ENCODE measurements at regions not wholly inside any gene's neighbourhood (a gene's known extent, or its start where the extent isn't known, plus 50 kb on each side); places are given as distances from the start of the nearest gene placed in this dataset.

GRCh38 chr4:33536898-33537297 is 2707.4 kb downstream of the ARAP2 start:
- Histone ChIP-seq H3K27ac (no peak overlapping the region), H3K27me3 (no peaks in the 10 kb centered on the region), H3K4me3 (no peak overlapping the region), H3K4me1 (no peaks in the 10 kb centered on the region), H3K9me3 (no peaks in the 10 kb centered on the region), H3K36me3 (ENCODE audit: low read depth, missing control alignments) (no peaks in the 10 kb centered on the region)
- DNase-seq: no peak
- no peak for TF ChIP-seq CTCF (IDR thresholded peaks at IDR 0.05)
- no peak for TF ChIP-seq POLR2A (IDR thresholded peaks at IDR 0.05)
- 86 to 91% methylated on average over 4 of the region's 4 CpGs for WGBS, 2 donors
- intact Hi-C loops (cut with DNase I; ENCODE audit: low total_unique reads): no loop called here

- H3K9me3 ChIP-seq: no peaks in the 10 kb centered on the region
- no peaks in the 10 kb centered on the region for H3K36me3 ChIP-seq (ENCODE audit: low read depth, missing control alignments)
- no peak overlapping the region for H3K27ac ChIP-seq
- intact Hi-C loops (cut with DNase I; ENCODE audit: low total_unique reads): no loop called here
- no peak overlapping the region for H3K4me3 ChIP-seq
- DNase-seq: no peak
- no peak for TF ChIP-seq POLR2A (IDR thresholded peaks at IDR 0.05)
- TF ChIP-seq CTCF (IDR thresholded peaks at IDR 0.05): no peak
- WGBS, 2 donors: 89 to 90% methylated on average over 1 of the region's 1 CpG
- no peaks in the 10 kb centered on the region for H3K27me3 ChIP-seq
- no peaks in the 10 kb centered on the region for H3K4me1 ChIP-seq
Observed at GRCh38 chr4:33537527-33537926, 2706.8 kb downstream of the ARAP2 start.

GRCh38 chr4:33543941-33544450 is 2700.3 kb downstream of the ARAP2 start:
- Histone ChIP-seq H3K36me3 (ENCODE audit: low read depth, missing control alignments) (no peaks in the 10 kb centered on the region), H3K27ac (no peak overlapping the region), H3K4me1 (no peaks in the 10 kb centered on the region), H3K4me3 (no peak overlapping the region), H3K9me3 (no peaks in the 10 kb centered on the region), H3K27me3 (no peaks in the 10 kb centered on the region)
- 76 to 89% methylated on average over 3 of the region's 3 CpGs for WGBS, 2 donors
- intact Hi-C loops (cut with DNase I; ENCODE audit: low total_unique reads): no loop called here
- TF ChIP-seq CTCF (IDR thresholded peaks at IDR 0.05): no peak
- no peak for TF ChIP-seq POLR2A (IDR thresholded peaks at IDR 0.05)
- DNase-seq: no peak

- Histone ChIP-seq H3K27ac (no peak overlapping the region), H3K36me3 (ENCODE audit: low read depth, missing control alignments) (no peaks in the 10 kb centered on the region), H3K4me3 (no peak overlapping the region), H3K9me3 (no peaks in the 10 kb centered on the region), H3K27me3 (no peaks in the 10 kb centered on the region), H3K4me1 (no peaks in the 10 kb centered on the region)
- intact Hi-C loops (cut with DNase I; ENCODE audit: low total_unique reads): no loop called here
- WGBS, 2 donors: 65 to 69% methylated on average over 3 of the region's 3 CpGs
- DNase-seq: no peak
- TF ChIP-seq POLR2A (IDR thresholded peaks at IDR 0.05) (no peak), CTCF (IDR thresholded peaks at IDR 0.05) (no peak)
Observed at GRCh38 chr4:33551244-33551643, 2693.1 kb downstream of the ARAP2 start.

GRCh38 chr4:33561259-33561658 is 2683.1 kb downstream of the ARAP2 start:
- TF ChIP-seq CTCF (IDR thresholded peaks at IDR 0.05) (no peak), POLR2A (IDR thresholded peaks at IDR 0.05) (no peak)
- no peaks in the 10 kb centered on the region for H3K4me1 ChIP-seq
- intact Hi-C loops (cut with DNase I; ENCODE audit: low total_unique reads): no loop called here
- no peak overlapping the region for H3K27ac ChIP-seq
- no peaks in the 10 kb centered on the region for H3K36me3 ChIP-seq (ENCODE audit: low read depth, missing control alignments)
- H3K27me3 ChIP-seq: no peaks in the 10 kb centered on the region
- DNase-seq: no peak
- WGBS, 2 donors: 91 to 92% methylated on average over 2 of the region's 2 CpGs
- no peaks in the 10 kb centered on the region for H3K9me3 ChIP-seq
- H3K4me3 ChIP-seq: no peak overlapping the region
